GM18867 (cell line): ENCODE measurements at regions not wholly inside any gene's neighbourhood (a gene's known extent, or its start where the extent isn't known, plus 50 kb on each side); places are given as distances from the start of the nearest gene placed in this dataset.
"Not testable (repeated sequence)": the region's sequence is repeated elsewhere in the genome, so short reads cannot be mapped to it uniquely, and the experiment has no call there.

ENCODE experiments used
- ATAC-seq: cut with Tn5 transposase; IDR thresholded peaks from one replicate; pipeline ENCODE4 v1.9.1; 2021; ENCODE audit warnings: mild to moderate bottlenecking, moderate library complexity; ENCODE audit not compliant: unreplicated experiment

- ATAC-seq = no peak
These were observed 158.1 kb upstream of the CIBAR2 start for GRCh38 chr16:85270374-85270773.

GRCh38 chr16:85271198-85271597 lies 158.9 kb upstream of the CIBAR2 start:
- ATAC-seq = no peak

GRCh38 chr16:85273293-85273692 lies 161.0 kb upstream of the CIBAR2 start:
- ATAC-seq = no peak

GRCh38 chr16:85274501-85274900 lies 162.2 kb upstream of the CIBAR2 start:
- ATAC-seq = no peak

GRCh38 chr16:85274924-85275323 lies 162.7 kb upstream of the CIBAR2 start:
- no peak for ATAC-seq

- ATAC-seq = no peak
These were observed 163.4 kb upstream of the CIBAR2 start for GRCh38 chr16:85275533-85276249.

GRCh38 chr16:85276258-85276657 lies 164.0 kb upstream of the CIBAR2 start:
- no peak for ATAC-seq

- ATAC-seq = no peak
These were observed 164.4 kb upstream of the CIBAR2 start for GRCh38 chr16:85276721-85277120.

- ATAC-seq = no peak
These were observed 166.6 kb upstream of the CIBAR2 start for GRCh38 chr16:85278839-85279238.

GRCh38 chr16:85279402-85279801 lies 167.1 kb upstream of the CIBAR2 start:
- no peak for ATAC-seq

- ATAC-seq = no peak
These were observed 167.7 kb upstream of the CIBAR2 start for GRCh38 chr16:85279825-85280545.

- ATAC-seq = no peak
These were observed 168.9 kb upstream of the CIBAR2 start for GRCh38 chr16:85281181-85281580.

- no peak for ATAC-seq
These were observed 170.6 kb upstream of the CIBAR2 start for GRCh38 chr16:85282842-85283241.

GRCh38 chr16:85283305-85284050 lies 171.2 kb upstream of the CIBAR2 start:
- no peak for ATAC-seq

- ATAC-seq = no peak
These were observed 172.0 kb upstream of the CIBAR2 start for GRCh38 chr16:85284141-85284817.

GRCh38 chr16:85285681-85286065 lies 173.4 kb upstream of the CIBAR2 start:
- no peak for ATAC-seq

- no peak for ATAC-seq
These were observed 174.0 kb upstream of the CIBAR2 start for GRCh38 chr16:85286066-85286831.

GRCh38 chr16:85286951-85287814 lies 174.9 kb upstream of the CIBAR2 start:
- ATAC-seq = no peak

GRCh38 chr16:85287815-85288109 lies 175.5 kb upstream of the CIBAR2 start:
- not testable (repeated sequence) for ATAC-seq
